OCI-LY7 (cell line): ENCODE measurements at regions not wholly inside any gene's neighbourhood (a gene's known extent, or its start where the extent isn't known, plus 50 kb on each side); places are given as distances from the start of the nearest gene placed in this dataset.

ENCODE experiments used
- BruUV-seq: library from RNA; stranded (reverse); fragments of 400-500 nt; replicated peaks from 2 replicates; lab custom pipeline; 2021; lab: Mats Ljungman, UMichigan
- CTCF ChIA-PET: fragments of 300-600 bp; sonication (Branson Sonifier 250); formaldehyde crosslinking; loops from one replicate; lab custom pipeline; 2022; ENCODE audit warnings: antibody characterized with exemption; ENCODE audit not compliant: unreplicated experiment; lab: Charles Lee
- POLR2A ChIA-PET: fragments of 300-600 bp; sonication (Branson Sonifier 250); formaldehyde crosslinking; loops from one replicate; lab custom pipeline; 2022; ENCODE audit warnings: antibody characterized with exemption; lab: Charles Lee
- DNase-seq: peaks from one replicate; pipeline ENCODE4 v3.0.0-alpha.2; 2015; ENCODE audit warnings: low spot score
- H2AFZ ChIP-seq: fragments of 200-600 bp; sonication (generic), shearing (Covaris generic); 2 replicates; pipeline ENCODE4 v1.6.1; 2014; ENCODE audit warnings: mild to moderate bottlenecking, antibody characterized with exemption, low read length, moderate library complexity
- H3K27ac ChIP-seq: fragments of 200-600 bp; sonication (generic); 2 replicates; pipeline ENCODE4 v1.5.1; 2014; ENCODE audit warnings: mixed run types, low read depth, mild to moderate bottlenecking, moderate library complexity, low read length, inconsistent platforms; ENCODE audit not compliant: poor library complexity, severe bottlenecking
- H3K36me3 ChIP-seq: fragments of 200-600 bp; sonication (generic); 2 replicates; pipeline ENCODE4 v1.6.1; 2014; ENCODE audit warnings: mild to moderate bottlenecking, antibody characterized with exemption, low read length, moderate library complexity, mixed read lengths; ENCODE audit not compliant: insufficient read depth
- H3K4me1 ChIP-seq: fragments of 200-600 bp; sonication (generic); 2 replicates; pipeline ENCODE4 v1.5.1; 2014; ENCODE audit warnings: mild to moderate bottlenecking, low read length; ENCODE audit not compliant: insufficient read depth, poor library complexity, severe bottlenecking
- H3K4me2 ChIP-seq: fragments of 200-600 bp; sonication (generic); 2 replicates; pipeline ENCODE4 v1.6.1; 2014; ENCODE audit warnings: mild to moderate bottlenecking, low read length
- H3K4me3 ChIP-seq: fragments of 200-600 bp; sonication (generic); 2 replicates; pipeline ENCODE4 v1.5.1; 2014; ENCODE audit warnings: mild to moderate bottlenecking, low read depth, low read length; ENCODE audit not compliant: poor library complexity, severe bottlenecking
- H3K79me2 ChIP-seq: fragments of 200-600 bp; sonication (generic); 2 replicates; pipeline ENCODE4 v1.6.1; 2016; ENCODE audit warnings: low read depth, mild to moderate bottlenecking, low read length, moderate library complexity, mixed read lengths; ENCODE audit not compliant: insufficient read depth
- H3K9me2 ChIP-seq: fragments of 200-600 bp; sonication (generic); 2 replicates; pipeline ENCODE4 v1.6.1; 2016; ENCODE audit warnings: mild to moderate bottlenecking, low read length, mixed read lengths; ENCODE audit not compliant: insufficient read depth
- H3K9me3 ChIP-seq: fragments of 200-600 bp; sonication (generic); 2 replicates; pipeline ENCODE4 v1.6.1; 2014; ENCODE audit warnings: mild to moderate bottlenecking, mixed run types, low read length, mixed read lengths
- H4K20me1 ChIP-seq: fragments of 200-600 bp; sonication (generic); 2 replicates; pipeline ENCODE4 v1.6.1; 2014; ENCODE audit warnings: mild to moderate bottlenecking, antibody characterized with exemption, low read length, moderate library complexity, mixed read lengths; ENCODE audit not compliant: insufficient read depth
- EZH2phosphoT487 ChIP-seq: fragments of 200-600 bp; sonication (generic); IDR thresholded peaks from 2 replicates; pipeline ENCODE4 v1.6.1; 2018; ENCODE audit warnings: low read depth, borderline replicate concordance, mild to moderate bottlenecking, mixed run types, antibody characterized with exemption, low read length, moderate library complexity, mixed read lengths
- intact Hi-C: fragments of 100-400 bp; cut with micrococcal nuclease; formaldehyde crosslinking; loops from one replicate; pipeline ENCODE4 v1.10.0; 2022; ENCODE audit not compliant: unreplicated experiment
- TF ChIP-seq, protein P1 (sequence below): fragments of 200-600 bp; sonication (generic); conservative IDR thresholded peaks from 2 replicates; pipeline ENCODE4 v1.5.1; 2014; ENCODE audit warnings: mild to moderate bottlenecking, antibody characterized with exemption, low read length, moderate library complexity, mixed read lengths

GRCh38 chr4:12242354-12242753 lies 813.7 kb upstream of the HS3ST1 start:
- no peak for DNase-seq
- no peaks in the 10 kb centered on the region for H3K4me1 ChIP-seq
- no peak for TF ChIP-seq EZH2phosphoT487
- TF ChIP-seq, protein P1, sequence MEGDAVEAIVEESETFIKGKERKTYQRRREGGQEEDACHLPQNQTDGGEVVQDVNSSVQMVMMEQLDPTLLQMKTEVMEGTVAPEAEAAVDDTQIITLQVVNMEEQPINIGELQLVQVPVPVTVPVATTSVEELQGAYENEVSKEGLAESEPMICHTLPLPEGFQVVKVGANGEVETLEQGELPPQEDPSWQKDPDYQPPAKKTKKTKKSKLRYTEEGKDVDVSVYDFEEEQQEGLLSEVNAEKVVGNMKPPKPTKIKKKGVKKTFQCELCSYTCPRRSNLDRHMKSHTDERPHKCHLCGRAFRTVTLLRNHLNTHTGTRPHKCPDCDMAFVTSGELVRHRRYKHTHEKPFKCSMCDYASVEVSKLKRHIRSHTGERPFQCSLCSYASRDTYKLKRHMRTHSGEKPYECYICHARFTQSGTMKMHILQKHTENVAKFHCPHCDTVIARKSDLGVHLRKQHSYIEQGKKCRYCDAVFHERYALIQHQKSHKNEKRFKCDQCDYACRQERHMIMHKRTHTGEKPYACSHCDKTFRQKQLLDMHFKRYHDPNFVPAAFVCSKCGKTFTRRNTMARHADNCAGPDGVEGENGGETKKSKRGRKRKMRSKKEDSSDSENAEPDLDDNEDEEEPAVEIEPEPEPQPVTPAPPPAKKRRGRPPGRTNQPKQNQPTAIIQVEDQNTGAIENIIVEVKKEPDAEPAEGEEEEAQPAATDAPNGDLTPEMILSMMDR, result no peak
- POLR2A ChIA-PET, result no interaction called here
- no peaks in the 10 kb centered on the region for H4K20me1 ChIP-seq
- H2AFZ ChIP-seq, result no peak overlapping the region
- H3K4me3 ChIP-seq, result no peak overlapping the region
- H3K36me3 ChIP-seq, result no peaks in the 10 kb centered on the region
- H3K9me3 ChIP-seq, result no peaks in the 10 kb centered on the region
- H3K9me2 ChIP-seq, result no peaks in the 10 kb centered on the region
- no TSS peak for BruUV-seq
- CTCF ChIA-PET, result no interaction called here
- H3K4me2 ChIP-seq, result no peak overlapping the region
- no peaks in the 10 kb centered on the region for H3K79me2 ChIP-seq
- H3K27ac ChIP-seq, result no peak overlapping the region
- intact Hi-C loops, result no loop called here

GRCh38 chr4:12239897-12240636 lies 811.4 kb upstream of the HS3ST1 start:
- Histone ChIP-seq H3K36me3 (no peaks in the 10 kb centered on the region), H2AFZ (no peak overlapping the region), H3K79me2 (no peaks in the 10 kb centered on the region), H3K4me3 (no peak overlapping the region), H3K4me1 (no peaks in the 10 kb centered on the region), H3K9me2 (no peaks in the 10 kb centered on the region), H3K27ac (no peak overlapping the region), H3K4me2 (no peak overlapping the region), H3K9me3 (no peaks in the 10 kb centered on the region), H4K20me1 (no peaks in the 10 kb centered on the region)
- no TSS peak for BruUV-seq
- intact Hi-C loops, result no loop called here
- TF ChIP-seq, protein P1, result no peak
- no peak for TF ChIP-seq EZH2phosphoT487
- ChIA-PET POLR2A (no interaction called here), CTCF (no interaction called here)
- no peak for DNase-seq

DNA sequence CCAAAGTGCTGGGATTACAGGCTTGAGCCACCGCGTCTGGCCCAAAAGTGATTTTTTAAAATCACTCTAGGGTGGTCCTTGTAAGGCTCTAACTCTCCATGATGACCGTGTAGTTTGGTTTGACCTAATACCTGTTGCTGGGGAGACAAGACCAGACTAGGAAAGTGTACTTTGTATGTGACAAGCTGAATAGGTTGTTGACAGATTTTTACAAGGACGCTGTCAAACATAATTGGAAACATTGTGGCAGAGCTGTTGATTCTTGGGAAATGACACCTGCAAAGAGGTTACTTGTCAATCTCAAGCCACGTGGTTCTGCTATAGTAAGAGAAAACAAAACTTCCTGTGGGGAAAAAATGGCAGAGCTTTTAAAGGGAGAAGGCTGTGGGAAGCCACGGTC lies 802.4 kb upstream of the HS3ST1 start:
- no peaks in the 10 kb centered on the region for H3K9me2 ChIP-seq
- ChIA-PET CTCF (no interaction called here), POLR2A (interaction anchor here (1.2 kb wide), 1 partner anchor 11 kb away, joined by 4 read pairs; no protein-coding TSS in a partner anchor)
- no peak for DNase-seq
- no peak overlapping the region for H2AFZ ChIP-seq
- H3K9me3 ChIP-seq, result no peaks in the 10 kb centered on the region
- no peak overlapping the region for H3K27ac ChIP-seq
- no TSS peak for BruUV-seq
- no peak overlapping the region for H3K4me2 ChIP-seq
- intact Hi-C loops, result no loop called here
- no peaks in the 10 kb centered on the region for H3K79me2 ChIP-seq
- no peak for TF ChIP-seq EZH2phosphoT487
- TF ChIP-seq, protein P1, result no peak
- H4K20me1 ChIP-seq, result no peaks in the 10 kb centered on the region
- H3K4me3 ChIP-seq, result no peak overlapping the region
- no peaks in the 10 kb centered on the region for H3K36me3 ChIP-seq
- no peaks in the 10 kb centered on the region for H3K4me1 ChIP-seq
